MCF 10A (cell line): ENCODE measurements at regions not wholly inside any gene's neighbourhood (a gene's known extent, or its start where the extent isn't known, plus 50 kb on each side); places are given as distances from the start of the nearest gene placed in this dataset.
A peak's percentile ranks its signal among the peaks of the same experiment; 100 is the strongest.

Source experiments
- BruUV-seq: library from RNA; stranded (reverse); fragments of 400-500 nt; replicated peaks from 2 replicates; lab custom pipeline; 2021; lab: Mats Ljungman, UMichigan
- CTCF ChIA-PET: fragments of 300-600 bp; sonication (Branson Sonifier 250); formaldehyde crosslinking; extraction: SDS; loops from one replicate; lab custom pipeline; 2021; ENCODE audit warnings: antibody characterized with exemption, inconsistent platforms; lab: Yijun Ruan, JAX
- POLR2A ChIA-PET: fragments of 300-600, 350-650 bp; sonication (Branson Sonifier 250); formaldehyde crosslinking; extraction: SDS; loops from one replicate; lab custom pipeline; 2020; ENCODE audit warnings: antibody characterized with exemption, inconsistent platforms; lab: Yijun Ruan, JAX
- DNase-seq: peaks from one replicate; pipeline ENCODE4 v3.0.0-alpha.2; 2018; ENCODE audit not compliant: unreplicated experiment
- H3K27ac Mint-ChIP-seq: one replicate; pipeline ENCODE4 v1.8.0; 2022; ENCODE audit warnings: mild to moderate bottlenecking, low read depth, mixed read lengths; ENCODE audit not compliant: unreplicated experiment
- H3K27me3 Mint-ChIP-seq: one replicate; pipeline ENCODE4 v1.8.0; 2022; ENCODE audit warnings: mixed read lengths; ENCODE audit not compliant: insufficient read depth, unreplicated experiment
- H3K36me3 Mint-ChIP-seq: one replicate; pipeline ENCODE4 v1.8.0; 2022; ENCODE audit warnings: mild to moderate bottlenecking, moderate library complexity, mixed read lengths; ENCODE audit not compliant: insufficient read depth, unreplicated experiment
- H3K4me1 Mint-ChIP-seq: one replicate; pipeline ENCODE4 v1.8.0; 2022; ENCODE audit warnings: mixed read lengths; ENCODE audit not compliant: insufficient read depth, unreplicated experiment
- H3K4me3 Mint-ChIP-seq: one replicate; pipeline ENCODE4 v1.8.0; 2022; ENCODE audit warnings: mild to moderate bottlenecking, moderate library complexity, mixed read lengths; ENCODE audit not compliant: unreplicated experiment
- H3K9me3 Mint-ChIP-seq: one replicate; pipeline ENCODE4 v1.8.0; 2022; ENCODE audit warnings: mixed read lengths; ENCODE audit not compliant: unreplicated experiment
- intact Hi-C: fragments of 100-400 bp; cut with micrococcal nuclease; formaldehyde crosslinking; loops from 2 replicates; pipeline ENCODE4 v1.14.1; 2022
- TF ChIP-seq, protein P1 (sequence below): fragments of 200-600 bp; IDR thresholded peaks from one replicate; pipeline ENCODE4 v1.8.0; 2022; ENCODE audit warnings: antibody characterized with exemption, mild to moderate bottlenecking; ENCODE audit not compliant: unreplicated experiment

GRCh38 chrX:49760290-49760890, 64.6 kb upstream of the PAGE1 start:
- Mint-ChIP-seq H3K9me3 (no peaks in the 10 kb centered on the region), H3K27me3 (peaks cover 74% of the 10 kb centered on the region), H3K4me1 (no peaks in the 10 kb centered on the region), H3K27ac (no peak overlapping the region), H3K4me3 (no peak overlapping the region), H3K36me3 (no peaks in the 10 kb centered on the region)
- BruUV-seq, result no TSS peak
- TF ChIP-seq, protein P1, sequence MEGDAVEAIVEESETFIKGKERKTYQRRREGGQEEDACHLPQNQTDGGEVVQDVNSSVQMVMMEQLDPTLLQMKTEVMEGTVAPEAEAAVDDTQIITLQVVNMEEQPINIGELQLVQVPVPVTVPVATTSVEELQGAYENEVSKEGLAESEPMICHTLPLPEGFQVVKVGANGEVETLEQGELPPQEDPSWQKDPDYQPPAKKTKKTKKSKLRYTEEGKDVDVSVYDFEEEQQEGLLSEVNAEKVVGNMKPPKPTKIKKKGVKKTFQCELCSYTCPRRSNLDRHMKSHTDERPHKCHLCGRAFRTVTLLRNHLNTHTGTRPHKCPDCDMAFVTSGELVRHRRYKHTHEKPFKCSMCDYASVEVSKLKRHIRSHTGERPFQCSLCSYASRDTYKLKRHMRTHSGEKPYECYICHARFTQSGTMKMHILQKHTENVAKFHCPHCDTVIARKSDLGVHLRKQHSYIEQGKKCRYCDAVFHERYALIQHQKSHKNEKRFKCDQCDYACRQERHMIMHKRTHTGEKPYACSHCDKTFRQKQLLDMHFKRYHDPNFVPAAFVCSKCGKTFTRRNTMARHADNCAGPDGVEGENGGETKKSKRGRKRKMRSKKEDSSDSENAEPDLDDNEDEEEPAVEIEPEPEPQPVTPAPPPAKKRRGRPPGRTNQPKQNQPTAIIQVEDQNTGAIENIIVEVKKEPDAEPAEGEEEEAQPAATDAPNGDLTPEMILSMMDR, result no peak
- ChIA-PET POLR2A (interaction anchor here (0.6 kb wide), 1 partner anchor 32 kb away, joined by 3 read pairs; no protein-coding TSS in a partner anchor), CTCF (interaction anchor here (0.7 to 3.0 kb wide), 6 partner anchors 14 to 536 kb away, joined by 3 to 24 read pairs (median 3); no protein-coding TSS in a partner anchor)
- intact Hi-C loops, result loop anchor here (5.0 kb wide), 1 partner anchor 77 kb away; no protein-coding TSS in a partner anchor
- DNase-seq, result no peak

GRCh38 chrX:49756692-49757091, 60.9 kb upstream of the PAGE1 start:
- TF ChIP-seq, protein P1, result no peak
- no peak overlapping the region for H3K4me3 Mint-ChIP-seq
- CTCF ChIA-PET, result interaction anchor here (0.6 to 1.2 kb wide), 2 partner anchors 465 to 590 kb away, joined by 3 read pairs; no protein-coding TSS in a partner anchor
- no peak for DNase-seq
- no peaks in the 10 kb centered on the region for H3K9me3 Mint-ChIP-seq
- peaks cover 69% of the 10 kb centered on the region for H3K27me3 Mint-ChIP-seq
- H3K36me3 Mint-ChIP-seq, result no peaks in the 10 kb centered on the region
- no peak overlapping the region for H3K27ac Mint-ChIP-seq
- BruUV-seq, result no TSS peak
- intact Hi-C loops, result loop anchor here (10.0 kb wide), 2 partner anchors 562 to 632 kb away; partner anchors contain the start of gene GPKOW
- POLR2A ChIA-PET, result interaction anchor here (0.5 kb wide), 1 partner anchor 338 kb away, joined by 3 read pairs; no protein-coding TSS in a partner anchor
- no peaks in the 10 kb centered on the region for H3K4me1 Mint-ChIP-seq

- TF ChIP-seq, protein P1, result peak; percentile 77
- BruUV-seq, result no TSS peak
- peak; percentile 46 for DNase-seq
- ChIA-PET CTCF (interaction anchor here (0.6 to 1.4 kb wide), 11 partner anchors 10 to 553 kb away, joined by 3 to 10 read pairs (median 3); no protein-coding TSS in a partner anchor), POLR2A (no interaction called here)
- H3K4me1 Mint-ChIP-seq, result no peaks in the 10 kb centered on the region
- no peak overlapping the region for H3K27ac Mint-ChIP-seq
- no peak overlapping the region for H3K4me3 Mint-ChIP-seq
- intact Hi-C loops, result loop anchor here (1.0 to 10.0 kb wide), 4 partner anchors 462 to 1122 kb away; partner anchors contain the start of gene GPKOW
- no peaks in the 10 kb centered on the region for H3K36me3 Mint-ChIP-seq
- H3K27me3 Mint-ChIP-seq, result peaks cover 83% of the 10 kb centered on the region
- no peaks in the 10 kb centered on the region for H3K9me3 Mint-ChIP-seq
These were observed 58.6 kb upstream of the PAGE1 start for GRCh38 chrX:49754233-49754857.

- no TSS peak for BruUV-seq
- peaks cover 83% of the 10 kb centered on the region for H3K27me3 Mint-ChIP-seq
- no peak for DNase-seq
- H3K27ac Mint-ChIP-seq, result no peak overlapping the region
- no peaks in the 10 kb centered on the region for H3K36me3 Mint-ChIP-seq
- H3K4me1 Mint-ChIP-seq, result no peaks in the 10 kb centered on the region
- ChIA-PET CTCF (interaction anchor here (0.6 to 1.4 kb wide), 12 partner anchors 11 to 552 kb away, joined by 3 to 10 read pairs (median 4); no protein-coding TSS in a partner anchor), POLR2A (no interaction called here)
- H3K9me3 Mint-ChIP-seq, result no peaks in the 10 kb centered on the region
- TF ChIP-seq, protein P1, result no peak
- intact Hi-C loops, result loop anchor here (1.0 to 10.0 kb wide), 4 partner anchors 461 to 1121 kb away; partner anchors contain the start of gene GPKOW
- no peak overlapping the region for H3K4me3 Mint-ChIP-seq
These were observed 57.9 kb upstream of the PAGE1 start for GRCh38 chrX:49753691-49754090.
